ENCODE measurements at regions not wholly inside any gene's neighbourhood (a gene's known extent, or its start where the extent isn't known, plus 50 kb on each side); places are given as distances from the start of the nearest gene placed in this dataset.

- Mint-ChIP-seq H3K9me3 (ENCODE audit: insufficient read depth) (no peaks in the 10 kb centered on the region), H3K27ac (no peak overlapping the region), H3K4me1 (ENCODE audit: low read depth) (no peaks in the 10 kb centered on the region), H3K27me3 (ENCODE audit: low read depth) (no peaks in the 10 kb centered on the region), H3K36me3 (ENCODE audit: low read depth) (no peaks in the 10 kb centered on the region), H3K4me3 (no peak overlapping the region)
- POLR2A ChIA-PET: no interaction called here
- DNase-seq (no peak), ATAC-seq (no peak)
- CTCF ChIA-PET: no interaction called here
Measured at GRCh38 chr12:24125280-24125679, 175.8 kb upstream of the SOX5 start.

GRCh38 chr12:24121911-24122310 lies 172.4 kb upstream of the SOX5 start:
- ATAC-seq (no peak), DNase-seq (no peak)
- H3K27ac Mint-ChIP-seq: no peak overlapping the region
- H3K27me3 Mint-ChIP-seq (ENCODE audit: low read depth): no peaks in the 10 kb centered on the region
- ChIA-PET CTCF (no interaction called here), POLR2A (no interaction called here)
- H3K4me3 Mint-ChIP-seq: no peak overlapping the region
- H3K4me1 Mint-ChIP-seq (ENCODE audit: low read depth): no peaks in the 10 kb centered on the region
- no peaks in the 10 kb centered on the region for H3K9me3 Mint-ChIP-seq (ENCODE audit: insufficient read depth)
- no peaks in the 10 kb centered on the region for H3K36me3 Mint-ChIP-seq (ENCODE audit: low read depth)

GRCh38 chr12:24118668-24119067 lies 169.2 kb upstream of the SOX5 start:
- ChIA-PET POLR2A (no interaction called here), CTCF (no interaction called here)
- no peak overlapping the region for H3K4me3 Mint-ChIP-seq

GRCh38 chr12:24116548-24116947 lies 167.1 kb upstream of the SOX5 start:
- POLR2A ChIA-PET: no interaction called here
- no peak for ATAC-seq
- H3K4me1 Mint-ChIP-seq (ENCODE audit: low read depth): no peaks in the 10 kb centered on the region

More at GRCh38 chr12:24118668-24119067, 169.2 kb upstream of the SOX5 start:
- Mint-ChIP-seq H3K27ac (no peak overlapping the region), H3K27me3 (ENCODE audit: low read depth) (no peaks in the 10 kb centered on the region), H3K4me1 (ENCODE audit: low read depth) (no peaks in the 10 kb centered on the region), H3K9me3 (ENCODE audit: insufficient read depth) (no peaks in the 10 kb centered on the region), H3K36me3 (ENCODE audit: low read depth) (no peaks in the 10 kb centered on the region)
- ATAC-seq (no peak), DNase-seq (no peak)

GRCh38 chr12:24113701-24114100 lies 164.2 kb upstream of the SOX5 start:
- DNase-seq (no peak), ATAC-seq (no peak)
- H3K27ac Mint-ChIP-seq: no peak overlapping the region
- CTCF ChIA-PET: no interaction called here
- POLR2A ChIA-PET: no interaction called here
- no peaks in the 10 kb centered on the region for H3K36me3 Mint-ChIP-seq (ENCODE audit: low read depth)
- no peaks in the 10 kb centered on the region for H3K27me3 Mint-ChIP-seq (ENCODE audit: low read depth)
- no peaks in the 10 kb centered on the region for H3K9me3 Mint-ChIP-seq (ENCODE audit: insufficient read depth)
- H3K4me1 Mint-ChIP-seq (ENCODE audit: low read depth): no peaks in the 10 kb centered on the region
- no peak overlapping the region for H3K4me3 Mint-ChIP-seq

More at GRCh38 chr12:24116548-24116947, 167.1 kb upstream of the SOX5 start:
- CTCF ChIA-PET: no interaction called here
- Mint-ChIP-seq H3K4me3 (no peak overlapping the region), H3K9me3 (ENCODE audit: insufficient read depth) (no peaks in the 10 kb centered on the region), H3K27me3 (ENCODE audit: low read depth) (no peaks in the 10 kb centered on the region), H3K27ac (no peak overlapping the region), H3K36me3 (ENCODE audit: low read depth) (no peaks in the 10 kb centered on the region)
- no peak for DNase-seq

GRCh38 chr12:24111616-24112015 lies 162.1 kb upstream of the SOX5 start:
- H3K27me3 Mint-ChIP-seq (ENCODE audit: low read depth): no peaks in the 10 kb centered on the region

GRCh38 chr12:24111086-24111485 lies 161.6 kb upstream of the SOX5 start:
- DNase-seq (no peak), ATAC-seq (no peak)
- Mint-ChIP-seq H3K27me3 (ENCODE audit: low read depth) (no peaks in the 10 kb centered on the region), H3K36me3 (ENCODE audit: low read depth) (no peaks in the 10 kb centered on the region), H3K4me1 (ENCODE audit: low read depth) (no peaks in the 10 kb centered on the region), H3K9me3 (ENCODE audit: insufficient read depth) (no peaks in the 10 kb centered on the region), H3K4me3 (no peak overlapping the region), H3K27ac (no peak overlapping the region)
- ChIA-PET CTCF (no interaction called here), POLR2A (no interaction called here)

More at GRCh38 chr12:24111616-24112015, 162.1 kb upstream of the SOX5 start:
- DNase-seq: no peak
- Mint-ChIP-seq H3K4me1 (ENCODE audit: low read depth) (no peaks in the 10 kb centered on the region), H3K36me3 (ENCODE audit: low read depth) (no peaks in the 10 kb centered on the region), H3K4me3 (no peak overlapping the region), H3K27ac (no peak overlapping the region), H3K9me3 (ENCODE audit: insufficient read depth) (no peaks in the 10 kb centered on the region)
- ChIA-PET POLR2A (no interaction called here), CTCF (no interaction called here)
- no peak for ATAC-seq

- no peaks in the 10 kb centered on the region for H3K9me3 Mint-ChIP-seq (ENCODE audit: insufficient read depth)
- no peaks in the 10 kb centered on the region for H3K4me1 Mint-ChIP-seq (ENCODE audit: low read depth)
- ATAC-seq (no peak), DNase-seq (no peak)
- no peaks in the 10 kb centered on the region for H3K36me3 Mint-ChIP-seq (ENCODE audit: low read depth)
- ChIA-PET POLR2A (no interaction called here), CTCF (no interaction called here)
- no peaks in the 10 kb centered on the region for H3K27me3 Mint-ChIP-seq (ENCODE audit: low read depth)
- H3K27ac Mint-ChIP-seq: no peak overlapping the region
- no peak overlapping the region for H3K4me3 Mint-ChIP-seq
Measured at GRCh38 chr12:24109381-24110039, 160.0 kb upstream of the SOX5 start.

GRCh38 chr12:24102676-24103075 lies 153.2 kb upstream of the SOX5 start:
- DNase-seq: no peak
- ChIA-PET POLR2A (interaction anchor here (1.0 kb wide), 1 partner anchor 370 kb away, joined by 4 read pairs; no protein-coding TSS in a partner anchor), CTCF (no interaction called here)
- no peaks in the 10 kb centered on the region for H3K36me3 Mint-ChIP-seq (ENCODE audit: low read depth)
- ATAC-seq: no peak
- no peaks in the 10 kb centered on the region for H3K9me3 Mint-ChIP-seq (ENCODE audit: insufficient read depth)
- no peak overlapping the region for H3K27ac Mint-ChIP-seq
- H3K4me1 Mint-ChIP-seq (ENCODE audit: low read depth): no peaks in the 10 kb centered on the region
- no peaks in the 10 kb centered on the region for H3K27me3 Mint-ChIP-seq (ENCODE audit: low read depth)
- no peak overlapping the region for H3K4me3 Mint-ChIP-seq

GRCh38 chr12:24099576-24099975 lies 150.1 kb upstream of the SOX5 start:
- Mint-ChIP-seq H3K4me3 (no peak overlapping the region), H3K27ac (no peak overlapping the region), H3K27me3 (ENCODE audit: low read depth) (no peaks in the 10 kb centered on the region), H3K36me3 (ENCODE audit: low read depth) (no peaks in the 10 kb centered on the region), H3K9me3 (ENCODE audit: insufficient read depth) (no peaks in the 10 kb centered on the region), H3K4me1 (ENCODE audit: low read depth) (no peaks in the 10 kb centered on the region)
- ChIA-PET POLR2A (no interaction called here), CTCF (no interaction called here)
- DNase-seq (no peak), ATAC-seq (no peak)

GRCh38 chr12:24095245-24095644 lies 145.8 kb upstream of the SOX5 start:
- DNase-seq (no peak), ATAC-seq (no peak)
- Mint-ChIP-seq H3K27ac (no peak overlapping the region), H3K4me1 (ENCODE audit: low read depth) (no peaks in the 10 kb centered on the region), H3K9me3 (ENCODE audit: insufficient read depth) (peaks cover 5% of the 10 kb centered on the region), H3K4me3 (no peak overlapping the region), H3K27me3 (ENCODE audit: low read depth) (no peaks in the 10 kb centered on the region), H3K36me3 (ENCODE audit: low read depth) (no peaks in the 10 kb centered on the region)
- CTCF ChIA-PET: no interaction called here
- POLR2A ChIA-PET: no interaction called here

- DNase-seq: no peak
- no peaks in the 10 kb centered on the region for H3K4me1 Mint-ChIP-seq (ENCODE audit: low read depth)
- no peak overlapping the region for H3K4me3 Mint-ChIP-seq
- H3K27ac Mint-ChIP-seq: no peak overlapping the region
- ATAC-seq: no peak
- ChIA-PET POLR2A (no interaction called here), CTCF (no interaction called here)
- no peaks in the 10 kb centered on the region for H3K27me3 Mint-ChIP-seq (ENCODE audit: low read depth)
- H3K36me3 Mint-ChIP-seq (ENCODE audit: low read depth): no peaks in the 10 kb centered on the region
- peaks cover 5% of the 10 kb centered on the region for H3K9me3 Mint-ChIP-seq (ENCODE audit: insufficient read depth)
Measured at GRCh38 chr12:24089510-24089890, 140.0 kb upstream of the SOX5 start.

GRCh38 chr12:24088751-24089509 lies 139.5 kb upstream of the SOX5 start:
- CTCF ChIA-PET: no interaction called here
- Mint-ChIP-seq H3K4me3 (no peak overlapping the region), H3K27ac (no peak overlapping the region), H3K9me3 (ENCODE audit: insufficient read depth) (peaks cover 5% of the 10 kb centered on the region), H3K36me3 (ENCODE audit: low read depth) (no peaks in the 10 kb centered on the region), H3K27me3 (ENCODE audit: low read depth) (no peaks in the 10 kb centered on the region), H3K4me1 (ENCODE audit: low read depth) (no peaks in the 10 kb centered on the region)
- POLR2A ChIA-PET: no interaction called here
- DNase-seq (no peak), ATAC-seq (no peak)
